GM08714 (cell line): ENCODE measurements at regions not wholly inside any gene's neighbourhood (a gene's known extent, or its start where the extent isn't known, plus 50 kb on each side); places are given as distances from the start of the nearest gene placed in this dataset.

Experiments used
- H3K4me3 ChIP-seq: fragments of 200-500 bp; sonication (Bioruptor generic); 2 replicates; pipeline ENCODE4 v1.5.1; 2014; ENCODE audit warnings: mild to moderate bottlenecking, low read length, inconsistent platforms
- ZNF274 ChIP-seq: IDR thresholded peaks from 2 replicates; pipeline ENCODE4 v1.6.1; 2012; ENCODE audit warnings: mild to moderate bottlenecking, low read depth, low read length

DNA sequence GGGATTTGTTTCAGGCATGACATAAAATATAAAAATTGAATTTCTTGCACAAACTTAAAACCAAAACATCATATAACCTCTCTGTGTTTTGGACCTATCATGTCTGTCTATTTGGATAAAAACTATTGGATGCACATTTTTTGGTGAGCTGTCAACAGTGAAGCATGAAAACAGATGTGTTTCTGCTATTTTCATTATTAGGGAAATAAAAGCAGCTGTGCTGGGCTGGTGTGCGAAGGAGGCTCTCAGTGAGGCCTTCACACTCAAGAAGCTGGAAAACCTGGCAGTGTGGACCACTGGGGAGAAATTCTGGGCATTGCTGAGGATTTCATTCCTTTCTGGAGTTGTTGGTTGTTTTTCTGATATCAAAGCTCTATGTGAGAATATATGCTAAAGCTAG lies 395.3 kb downstream of the GJA1 start:
- TF ChIP-seq ZNF274: no peak
- no peak overlapping the region for H3K4me3 ChIP-seq

- no peak overlapping the region for H3K4me3 ChIP-seq
- no peak for TF ChIP-seq ZNF274
Measured at GRCh38 chr6:121835662-121836061, 400.2 kb downstream of the GJA1 start.

GRCh38 chr6:121837545-121838229 lies 402.2 kb downstream of the GJA1 start:
- no peak for TF ChIP-seq ZNF274
- H3K4me3 ChIP-seq: no peak overlapping the region

GRCh38 chr6:121838842-121839241 lies 403.4 kb downstream of the GJA1 start:
- TF ChIP-seq ZNF274: no peak
- H3K4me3 ChIP-seq: no peak overlapping the region

DNA sequence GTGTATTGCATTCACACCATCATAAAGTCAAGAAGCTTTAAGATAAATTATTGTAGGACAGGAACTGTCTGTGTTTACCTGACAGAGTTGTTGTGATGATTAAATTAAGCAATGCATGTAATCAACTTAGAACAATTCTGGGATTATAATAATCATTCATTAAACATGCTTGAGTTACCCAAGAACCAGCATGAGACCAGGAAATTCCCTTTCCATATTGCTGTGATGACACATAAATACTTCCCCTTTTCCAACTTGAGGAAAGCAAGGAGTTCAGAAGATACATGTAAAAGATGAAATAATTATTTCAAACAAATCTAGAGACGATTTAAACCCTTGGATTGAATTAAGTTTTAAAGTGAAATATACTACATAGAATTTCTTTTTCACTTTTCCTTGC lies 404.4 kb downstream of the GJA1 start:
- no peak for TF ChIP-seq ZNF274
- no peak overlapping the region for H3K4me3 ChIP-seq

GRCh38 chr6:121844898-121845297 lies 409.5 kb downstream of the GJA1 start:
- H3K4me3 ChIP-seq: no peak overlapping the region
- TF ChIP-seq ZNF274: no peak

GRCh38 chr6:121847806-121848522 lies 412.5 kb downstream of the GJA1 start:
- no peak for TF ChIP-seq ZNF274
- no peak overlapping the region for H3K4me3 ChIP-seq

DNA sequence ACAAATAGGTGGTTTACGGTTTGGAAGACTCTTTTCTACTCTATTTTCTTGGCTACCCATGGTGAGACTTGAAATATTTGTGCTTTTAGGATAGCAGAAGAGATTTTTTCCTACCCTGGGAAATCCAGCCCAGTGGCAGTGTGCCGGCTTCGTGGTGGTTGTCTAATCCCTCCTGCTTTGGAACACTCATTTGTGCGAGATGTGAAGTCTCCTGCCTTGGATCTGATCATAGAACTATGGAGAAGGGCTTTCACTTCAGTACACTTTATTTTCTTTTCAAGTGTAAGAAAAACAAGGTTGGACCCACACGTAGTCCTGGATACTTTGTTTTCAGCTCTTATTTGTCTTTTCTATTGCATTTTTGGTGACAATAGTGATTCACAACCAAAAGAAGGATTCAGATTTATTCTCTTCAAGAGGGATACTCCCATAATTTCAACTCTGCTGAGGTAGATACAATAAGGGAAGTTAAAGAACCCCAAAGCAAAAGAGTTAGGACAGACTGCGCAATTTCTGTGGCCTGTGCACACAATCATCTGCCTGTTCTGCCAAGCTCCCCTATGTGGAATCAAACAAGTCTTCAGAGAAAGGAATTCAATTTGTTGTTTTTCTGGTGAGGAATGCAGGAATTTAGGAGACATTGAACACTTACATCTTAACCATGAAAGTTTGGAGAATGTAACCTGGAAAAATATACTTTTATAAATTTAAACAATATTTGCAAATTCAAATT lies 413.2 kb downstream of the GJA1 start:
- H3K4me3 ChIP-seq: no peak overlapping the region
- TF ChIP-seq ZNF274: no peak

- no peak for TF ChIP-seq ZNF274
- no peak overlapping the region for H3K4me3 ChIP-seq
Measured at GRCh38 chr6:121849477-121849876, 414.0 kb downstream of the GJA1 start.

DNA sequence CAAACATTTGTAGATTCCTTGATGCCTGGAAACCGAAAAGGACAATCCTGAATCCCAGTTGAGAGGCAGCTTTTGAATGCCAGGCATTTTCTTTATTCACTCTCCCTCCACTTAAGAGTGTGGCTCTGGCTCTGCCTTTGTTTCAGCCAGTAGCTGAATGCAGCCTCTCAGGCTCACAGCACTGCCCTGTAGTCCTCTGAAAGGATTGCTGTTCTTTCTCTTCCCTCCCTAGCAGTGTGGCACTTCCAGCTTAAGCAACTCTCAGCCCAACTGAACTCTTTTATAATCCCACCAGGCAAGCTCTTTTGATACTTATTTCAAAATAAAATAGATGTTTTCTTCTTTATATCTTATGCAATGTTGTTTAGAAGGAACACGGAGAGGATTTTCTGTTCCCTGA lies 415.6 kb downstream of the GJA1 start:
- H3K4me3 ChIP-seq: no peak overlapping the region
- no peak for TF ChIP-seq ZNF274

DNA sequence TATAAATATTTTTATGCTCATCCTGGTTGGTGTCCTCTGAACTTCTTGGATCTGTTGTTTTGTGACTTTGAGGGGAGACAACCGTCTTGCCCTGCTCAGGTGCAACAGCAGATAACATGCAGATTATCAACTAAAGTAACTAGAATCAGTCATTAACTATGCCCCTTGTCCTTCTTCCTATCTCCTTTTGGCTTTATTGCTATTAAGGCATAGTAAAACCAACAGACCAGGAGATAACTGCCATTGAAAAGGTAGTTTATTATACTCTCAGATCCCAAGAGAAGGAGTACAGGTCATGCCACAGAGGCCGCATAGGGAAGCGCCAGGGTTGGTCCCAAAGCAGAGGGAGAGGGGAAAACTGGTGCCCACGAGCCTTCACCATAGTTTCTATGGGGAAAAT lies 418.2 kb downstream of the GJA1 start:
- TF ChIP-seq ZNF274: no peak

GRCh38 chr6:121855521-121855920 lies 420.1 kb downstream of the GJA1 start:
- TF ChIP-seq ZNF274: no peak
- no peak overlapping the region for H3K4me3 ChIP-seq

More for the DNA sequence above, 418.2 kb downstream of the GJA1 start:
- H3K4me3 ChIP-seq: no peak overlapping the region

GRCh38 chr6:121856296-121856695 lies 420.9 kb downstream of the GJA1 start:
- no peak for TF ChIP-seq ZNF274
- H3K4me3 ChIP-seq: no peak overlapping the region

DNA sequence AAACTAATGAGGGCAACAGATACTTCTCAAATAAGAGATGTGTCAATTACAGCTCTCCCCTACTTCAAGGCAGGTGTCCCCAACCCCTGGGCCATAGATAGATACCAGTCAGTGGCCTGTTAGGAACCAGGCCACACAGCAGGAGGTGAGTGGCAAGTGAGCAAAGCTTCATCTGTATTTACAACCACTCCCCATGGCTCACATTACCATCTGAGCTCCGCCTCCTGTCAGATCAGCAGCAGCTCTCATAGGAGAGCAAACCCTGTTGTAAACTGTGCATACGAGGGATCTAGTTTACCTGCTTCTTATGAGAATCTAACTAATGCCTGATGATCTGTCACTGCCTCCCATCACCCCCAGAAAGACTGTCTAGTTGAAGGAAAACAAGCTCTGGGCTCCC lies 422.1 kb downstream of the GJA1 start:
- no peak overlapping the region for H3K4me3 ChIP-seq
- no peak for TF ChIP-seq ZNF274

- no peak for TF ChIP-seq ZNF274
- H3K4me3 ChIP-seq: no peak overlapping the region
Measured at GRCh38 chr6:121858310-121858709, 422.9 kb downstream of the GJA1 start.
